PC-9 (cell line): ENCODE measurements at regions not wholly inside any gene's neighbourhood (a gene's known extent, or its start where the extent isn't known, plus 50 kb on each side); places are given as distances from the start of the nearest gene placed in this dataset.

Experiments
- BruUV-seq: library from RNA; stranded (reverse); fragments of 400-500 nt; replicated peaks from 2 replicates; lab custom pipeline; 2021; lab: Mats Ljungman, UMichigan
- CTCF ChIA-PET: fragments of 300-600 bp; sonication (Branson Sonifier 250); formaldehyde crosslinking; loops from one replicate; lab custom pipeline; 2022; ENCODE audit warnings: antibody characterized with exemption; lab: Charles Lee
- POLR2A ChIA-PET: fragments of 300-600 bp; sonication (Branson Sonifier 250); formaldehyde crosslinking; loops from one replicate; lab custom pipeline; 2022; ENCODE audit warnings: antibody characterized with exemption; ENCODE audit not compliant: unreplicated experiment; lab: Charles Lee
- DNase-seq, 2 experiments: peaks; one replicate each; pipeline versions ENCODE4 v3.0.0 to v3.0.0-alpha.2; 2015 to 2022; ENCODE audit warnings: mixed read lengths in 1 of 2
- H2AFZ ChIP-seq: fragments of 200-600 bp; sonication (generic); 2 replicates; pipeline ENCODE4 v1.8.1; 2017; ENCODE audit warnings: antibody characterized with exemption
- H3F3A ChIP-seq: fragments of 200-600 bp; sonication (generic); 2 replicates; pipeline ENCODE4 v1.8.1; 2017; ENCODE audit warnings: antibody characterized with exemption, mild to moderate bottlenecking, low read depth; ENCODE audit not compliant: insufficient read depth
- H3K27ac ChIP-seq: fragments of 200-600 bp; sonication (generic); 2 replicates; pipeline ENCODE4 v1.6.1; 2016; ENCODE audit warnings: mixed run types
- H3K27me3 ChIP-seq: fragments of 200-600 bp; sonication (generic); 2 replicates; pipeline ENCODE4 v1.6.1; 2016; ENCODE audit warnings: low read depth, mixed run types; ENCODE audit not compliant: insufficient read depth
- H3K36me3 ChIP-seq: fragments of 200-600 bp; sonication (generic); 2 replicates; pipeline ENCODE4 v1.6.1; 2016; ENCODE audit warnings: low read depth, mixed run types
- H3K4me1 ChIP-seq: fragments of 200-600 bp; sonication (generic); replicated peaks from 2 replicates; pipeline ENCODE4 v1.6.1; 2016; ENCODE audit warnings: mixed run types; ENCODE audit not compliant: insufficient read depth
- H3K4me2 ChIP-seq: fragments of 200-600 bp; sonication (generic); 2 replicates; pipeline ENCODE4 v1.6.1; 2017; ENCODE audit warnings: mixed run types
- H3K4me3 ChIP-seq: fragments of 200-600 bp; sonication (generic); 2 replicates; pipeline ENCODE4 v1.6.1; 2016; ENCODE audit warnings: mixed run types
- H3K79me2 ChIP-seq: fragments of 200-600 bp; sonication (generic); 2 replicates; pipeline ENCODE4 v1.6.1; 2017; ENCODE audit warnings: low read depth, mixed run types
- H3K9me2 ChIP-seq: fragments of 200-600 bp; sonication (generic); 2 replicates; pipeline ENCODE4 v1.8.1; 2017; ENCODE audit warnings: mild to moderate bottlenecking; ENCODE audit not compliant: insufficient read depth
- H3K9me3 ChIP-seq: fragments of 200-600 bp; sonication (generic); 2 replicates; pipeline ENCODE4 v1.8.1; 2016; ENCODE audit warnings: low read depth; ENCODE audit not compliant: insufficient read depth
- H4K20me1 ChIP-seq: fragments of 200-600 bp; sonication (generic); 2 replicates; pipeline ENCODE4 v1.8.1; 2017; ENCODE audit not compliant: insufficient read depth
- EZH2 ChIP-seq: fragments of 200-600 bp; sonication (generic); IDR thresholded peaks from 2 replicates; pipeline ENCODE4 v1.8.0; 2017; ENCODE audit warnings: antibody characterized with exemption, low read depth
- intact Hi-C: fragments of 100-400 bp; cut with micrococcal nuclease; formaldehyde crosslinking; loops from one replicate; pipeline ENCODE4 v1.10.0; 2022; ENCODE audit not compliant: unreplicated experiment
- TF ChIP-seq, protein P1 (sequence below): fragments of 200-600 bp; sonication (generic); conservative IDR thresholded peaks from 2 replicates; pipeline ENCODE4 v1.6.1; 2017; ENCODE audit warnings: mixed run types, antibody characterized with exemption, mild to moderate bottlenecking, moderate library complexity

GRCh38 chr14:103205541-103205906 is 82.3 kb downstream of the TNFAIP2 start:
- no peaks in the 10 kb centered on the region for H4K20me1 ChIP-seq
- DNase-seq, result no peak
- ChIA-PET POLR2A (interaction anchor here (0.8 kb wide), 1 partner anchor 14 kb away, joined by 3 read pairs; no protein-coding TSS in a partner anchor), CTCF (interaction anchor here (0.5 to 1.3 kb wide), 4 partner anchors 50 to 1275 kb away, joined by 3 to 7 read pairs (median 4); no protein-coding TSS in a partner anchor)
- peaks cover 36% of the 10 kb centered on the region for H3K4me1 ChIP-seq
- no peak overlapping the region for H2AFZ ChIP-seq
- H3K27me3 ChIP-seq, result no peaks in the 10 kb centered on the region
- H3K27ac ChIP-seq, result peak overlapping the region; percentile 83
- H3F3A ChIP-seq, result peaks cover 41% of the 10 kb centered on the region; the same call in 1 of the 2 replicates
- no TSS peak for BruUV-seq
- no peak for TF ChIP-seq EZH2
- TF ChIP-seq, protein P1, sequence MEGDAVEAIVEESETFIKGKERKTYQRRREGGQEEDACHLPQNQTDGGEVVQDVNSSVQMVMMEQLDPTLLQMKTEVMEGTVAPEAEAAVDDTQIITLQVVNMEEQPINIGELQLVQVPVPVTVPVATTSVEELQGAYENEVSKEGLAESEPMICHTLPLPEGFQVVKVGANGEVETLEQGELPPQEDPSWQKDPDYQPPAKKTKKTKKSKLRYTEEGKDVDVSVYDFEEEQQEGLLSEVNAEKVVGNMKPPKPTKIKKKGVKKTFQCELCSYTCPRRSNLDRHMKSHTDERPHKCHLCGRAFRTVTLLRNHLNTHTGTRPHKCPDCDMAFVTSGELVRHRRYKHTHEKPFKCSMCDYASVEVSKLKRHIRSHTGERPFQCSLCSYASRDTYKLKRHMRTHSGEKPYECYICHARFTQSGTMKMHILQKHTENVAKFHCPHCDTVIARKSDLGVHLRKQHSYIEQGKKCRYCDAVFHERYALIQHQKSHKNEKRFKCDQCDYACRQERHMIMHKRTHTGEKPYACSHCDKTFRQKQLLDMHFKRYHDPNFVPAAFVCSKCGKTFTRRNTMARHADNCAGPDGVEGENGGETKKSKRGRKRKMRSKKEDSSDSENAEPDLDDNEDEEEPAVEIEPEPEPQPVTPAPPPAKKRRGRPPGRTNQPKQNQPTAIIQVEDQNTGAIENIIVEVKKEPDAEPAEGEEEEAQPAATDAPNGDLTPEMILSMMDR, result no peak
- peaks cover 20% of the 10 kb centered on the region for H3K36me3 ChIP-seq
- H3K9me2 ChIP-seq, result no peaks in the 10 kb centered on the region
- peaks cover 18% of the 10 kb centered on the region for H3K9me3 ChIP-seq
- intact Hi-C loops, result loop anchor here (5.0 kb wide), 2 partner anchors 57 to 1863 kb away; no protein-coding TSS in a partner anchor
- peak overlapping the region; percentile 82 for H3K4me2 ChIP-seq
- peak overlapping the region; percentile 58; the same call in 1 of the 2 replicates for H3K4me3 ChIP-seq
- H3K79me2 ChIP-seq, result peaks cover 59% of the 10 kb centered on the region

DNA sequence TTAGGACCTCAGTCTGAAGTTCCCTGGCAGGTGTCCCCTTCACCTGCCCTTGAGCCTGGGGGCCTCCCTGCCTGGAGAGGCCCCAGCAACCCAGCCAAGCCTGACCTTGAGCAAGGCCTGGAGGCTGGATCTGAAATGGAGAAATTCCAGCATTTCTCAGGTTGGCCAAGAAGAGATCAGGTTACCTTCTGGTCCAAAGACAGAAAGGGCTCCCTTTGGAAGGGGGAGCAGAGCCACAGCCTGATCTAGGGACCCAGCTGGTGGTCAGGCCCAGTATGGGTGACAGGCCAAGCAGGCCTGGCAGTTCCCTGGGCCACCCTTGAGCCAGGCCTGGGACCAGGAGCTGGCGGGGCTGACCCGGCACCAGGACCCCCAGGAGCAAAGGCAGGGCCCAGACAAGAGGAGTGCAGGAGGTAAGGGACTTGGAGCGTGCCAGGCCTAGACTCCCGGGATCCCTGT is 82.8 kb downstream of the TNFAIP2 start:
- no peak for TF ChIP-seq EZH2
- TF ChIP-seq, protein P1, result no peak
- peaks cover 64% of the 10 kb centered on the region for H3K79me2 ChIP-seq
- no TSS peak for BruUV-seq
- 0 out of 2 replicates have a peak overlapping the region, but pooled peaks have one; percentile 57 for H2AFZ ChIP-seq
- ChIA-PET CTCF (interaction anchor here (0.6 to 1.3 kb wide), 3 partner anchors 63 to 98 kb away, joined by 3 to 9 read pairs (median 6); no protein-coding TSS in a partner anchor), POLR2A (no interaction called here)
- no peaks in the 10 kb centered on the region for H3K9me2 ChIP-seq
- H4K20me1 ChIP-seq, result no peaks in the 10 kb centered on the region
- peaks cover 22% of the 10 kb centered on the region for H3K36me3 ChIP-seq
- peak overlapping the region; percentile 82 for H3K4me2 ChIP-seq
- peaks cover 18% of the 10 kb centered on the region for H3K9me3 ChIP-seq
- no peaks in the 10 kb centered on the region for H3K27me3 ChIP-seq
- H3K4me3 ChIP-seq, result peak overlapping the region; percentile 58
- DNase-seq, result peak; percentile 41 to 69
- peaks cover 35% of the 10 kb centered on the region for H3K4me1 ChIP-seq
- H3F3A ChIP-seq, result peaks cover 41% of the 10 kb centered on the region; the same call in 1 of the 2 replicates
- H3K27ac ChIP-seq, result peak overlapping the region; percentile 83
- intact Hi-C loops, result loop anchor here (1.0 to 5.0 kb wide), 6 partner anchors 45 to 1864 kb away; no protein-coding TSS in a partner anchor

- no peak for TF ChIP-seq EZH2
- TF ChIP-seq, protein P1, result 0 out of 2 replicates have a peak, but pooled peaks have one; percentile 23
- no peaks in the 10 kb centered on the region for H3K27me3 ChIP-seq
- H3K79me2 ChIP-seq, result peaks cover 73% of the 10 kb centered on the region
- H2AFZ ChIP-seq, result peak overlapping the region; percentile 79
- H4K20me1 ChIP-seq, result no peaks in the 10 kb centered on the region
- BruUV-seq, result TSS peak; percentile 66
- POLR2A ChIA-PET, result interaction anchor here (0.6 to 0.7 kb wide), 2 partner anchors 32 to 70 kb away, joined by 5 to 40 read pairs; no protein-coding TSS in a partner anchor
- CTCF ChIA-PET, result interaction anchor here (0.6 kb wide), 1 partner anchor 63 kb away, joined by 9 read pairs; no protein-coding TSS in a partner anchor
- peak overlapping the region; percentile 58 for H3K4me3 ChIP-seq
- H3K4me2 ChIP-seq, result peak overlapping the region; percentile 82
- peak overlapping the region; percentile 83 for H3K27ac ChIP-seq
- H3K4me1 ChIP-seq, result peaks cover 41% of the 10 kb centered on the region
- H3K9me2 ChIP-seq, result no peaks in the 10 kb centered on the region
- DNase-seq, result peak; percentile 88 to 98
- H3K9me3 ChIP-seq, result peaks cover 18% of the 10 kb centered on the region
- H3F3A ChIP-seq, result peaks cover 47% of the 10 kb centered on the region; the same call in 1 of the 2 replicates
- intact Hi-C loops, result loop anchor here (1.0 to 5.0 kb wide), 7 partner anchors 46 to 1865 kb away; no protein-coding TSS in a partner anchor
- H3K36me3 ChIP-seq, result peaks cover 30% of the 10 kb centered on the region
Observed at GRCh38 chr14:103206836-103207387, 83.7 kb downstream of the TNFAIP2 start.
